ENCODE measurements at regions not wholly inside any gene's neighbourhood (a gene's known extent, or its start where the extent isn't known, plus 50 kb on each side); places are given as distances from the start of the nearest gene placed in this dataset.

DNA sequence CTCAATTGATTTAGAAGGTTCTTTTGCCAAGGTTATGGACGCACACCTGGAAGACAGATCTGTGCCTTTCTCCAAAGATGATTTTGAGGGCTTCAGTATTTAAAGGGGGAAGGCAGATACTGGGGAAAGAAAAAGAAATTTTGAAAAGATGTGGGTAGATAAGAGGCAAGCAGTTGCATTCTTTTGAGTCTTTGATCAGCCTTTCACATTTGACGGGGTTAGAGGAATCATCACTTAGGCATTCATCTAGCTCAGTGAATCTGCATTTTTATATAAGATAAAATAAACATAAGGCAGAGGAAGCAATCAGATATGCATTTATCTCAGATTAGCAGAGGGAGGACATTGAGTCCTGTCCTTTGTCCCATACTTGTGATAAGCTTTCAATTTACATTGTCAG lies 243.4 kb upstream of the RAI14 start:
- TF ChIP-seq MAX (IDR thresholded peaks at IDR 0.05) (no peak), TEAD4 (IDR thresholded peaks at IDR 0.05) (no peak), ZBTB7A (IDR thresholded peaks at IDR 0.05; ENCODE audit: low read depth) (no peak)

- TF ChIP-seq TEAD4 (IDR thresholded peaks at IDR 0.05) (no peak), YY1 (IDR thresholded peaks at IDR 0.05; ENCODE audit: low read depth) (no peak), EP300 (IDR thresholded peaks at IDR 0.05; ENCODE audit: borderline replicate concordance) (no peak), MAX (IDR thresholded peaks at IDR 0.05) (no peak), ZBTB7A (IDR thresholded peaks at IDR 0.05; ENCODE audit: low read depth) (no peak), RAD21 (IDR thresholded peaks at IDR 0.05; ENCODE audit: low read depth) (no peak), EGR1 (IDR thresholded peaks at IDR 0.05) (no peak), CEBPB (IDR thresholded peaks at IDR 0.05) (no peak)
Observed at GRCh38 chr5:34415559-34416198, 240.4 kb upstream of the RAI14 start.

- TF ChIP-seq ZBTB7A (IDR thresholded peaks at IDR 0.05; ENCODE audit: low read depth) (no peak), EP300 (IDR thresholded peaks at IDR 0.05; ENCODE audit: borderline replicate concordance) (no peak), TAF1 (IDR thresholded peaks at IDR 0.05; ENCODE audit: low read depth) (no peak), TEAD4 (IDR thresholded peaks at IDR 0.05) (no peak), YY1 (IDR thresholded peaks at IDR 0.05; ENCODE audit: low read depth) (no peak), TCF12 (IDR thresholded peaks at IDR 0.05; ENCODE audit: low read depth) (no peak), NFIC (IDR thresholded peaks at IDR 0.05) (no peak), MAX (IDR thresholded peaks at IDR 0.05) (no peak), CEBPB (IDR thresholded peaks at IDR 0.05) (no peak), CREB1 (IDR thresholded peaks at IDR 0.05; ENCODE audit: low read depth) (no peak), FOXM1 (IDR thresholded peaks at IDR 0.05; ENCODE audit: borderline replicate concordance, low read depth) (no peak), USF1 (IDR thresholded peaks at IDR 0.05) (no peak), RAD21 (IDR thresholded peaks at IDR 0.05; ENCODE audit: low read depth) (no peak), EGR1 (IDR thresholded peaks at IDR 0.05) (no peak)
- TF ChIP-seq, protein P1, sequence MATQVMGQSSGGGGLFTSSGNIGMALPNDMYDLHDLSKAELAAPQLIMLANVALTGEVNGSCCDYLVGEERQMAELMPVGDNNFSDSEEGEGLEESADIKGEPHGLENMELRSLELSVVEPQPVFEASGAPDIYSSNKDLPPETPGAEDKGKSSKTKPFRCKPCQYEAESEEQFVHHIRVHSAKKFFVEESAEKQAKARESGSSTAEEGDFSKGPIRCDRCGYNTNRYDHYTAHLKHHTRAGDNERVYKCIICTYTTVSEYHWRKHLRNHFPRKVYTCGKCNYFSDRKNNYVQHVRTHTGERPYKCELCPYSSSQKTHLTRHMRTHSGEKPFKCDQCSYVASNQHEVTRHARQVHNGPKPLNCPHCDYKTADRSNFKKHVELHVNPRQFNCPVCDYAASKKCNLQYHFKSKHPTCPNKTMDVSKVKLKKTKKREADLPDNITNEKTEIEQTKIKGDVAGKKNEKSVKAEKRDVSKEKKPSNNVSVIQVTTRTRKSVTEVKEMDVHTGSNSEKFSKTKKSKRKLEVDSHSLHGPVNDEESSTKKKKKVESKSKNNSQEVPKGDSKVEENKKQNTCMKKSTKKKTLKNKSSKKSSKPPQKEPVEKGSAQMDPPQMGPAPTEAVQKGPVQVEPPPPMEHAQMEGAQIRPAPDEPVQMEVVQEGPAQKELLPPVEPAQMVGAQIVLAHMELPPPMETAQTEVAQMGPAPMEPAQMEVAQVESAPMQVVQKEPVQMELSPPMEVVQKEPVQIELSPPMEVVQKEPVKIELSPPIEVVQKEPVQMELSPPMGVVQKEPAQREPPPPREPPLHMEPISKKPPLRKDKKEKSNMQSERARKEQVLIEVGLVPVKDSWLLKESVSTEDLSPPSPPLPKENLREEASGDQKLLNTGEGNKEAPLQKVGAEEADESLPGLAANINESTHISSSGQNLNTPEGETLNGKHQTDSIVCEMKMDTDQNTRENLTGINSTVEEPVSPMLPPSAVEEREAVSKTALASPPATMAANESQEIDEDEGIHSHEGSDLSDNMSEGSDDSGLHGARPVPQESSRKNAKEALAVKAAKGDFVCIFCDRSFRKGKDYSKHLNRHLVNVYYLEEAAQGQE (IDR thresholded peaks at IDR 0.05; ENCODE audit: low read depth): no peak
Observed at GRCh38 chr5:34416501-34417008, 239.6 kb upstream of the RAI14 start.

DNA sequence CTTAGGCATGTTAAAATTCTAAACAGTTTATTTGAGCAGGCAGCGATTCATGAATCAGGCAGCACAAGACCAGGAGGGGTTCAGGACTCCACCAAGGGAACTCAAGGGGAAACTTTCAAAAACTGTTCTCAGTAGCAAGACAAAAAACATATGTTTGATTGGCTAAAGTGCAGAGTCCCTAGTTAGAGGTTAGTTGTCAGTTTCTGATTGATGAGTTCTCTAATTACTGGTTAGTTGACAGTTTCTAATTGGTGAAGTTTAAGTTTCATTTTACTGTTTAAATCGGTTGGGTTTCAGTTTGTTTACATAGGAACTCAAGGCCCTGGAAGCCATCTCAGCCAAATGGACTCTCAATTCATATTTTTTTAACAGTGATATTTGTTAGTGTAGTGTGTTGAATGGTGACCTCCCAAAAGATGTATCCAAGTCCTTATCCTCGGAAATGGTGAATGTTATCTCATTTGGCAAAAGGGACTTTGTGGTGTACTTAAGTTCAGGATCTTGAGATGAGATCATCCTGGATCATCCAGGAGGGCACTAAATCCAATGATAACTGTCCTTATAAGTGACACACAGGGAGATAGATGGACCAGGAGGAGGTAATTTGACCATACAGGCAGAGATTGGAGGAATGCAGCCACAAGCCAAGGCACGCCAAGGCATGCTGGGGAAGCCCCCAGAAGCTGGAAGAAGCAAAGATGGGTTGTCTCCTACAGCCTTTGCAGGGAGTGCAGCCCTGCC lies 219.2 kb upstream of the RAI14 start:
- TF ChIP-seq EGR1 (IDR thresholded peaks at IDR 0.05) (no peak), FOXM1 (IDR thresholded peaks at IDR 0.05; ENCODE audit: borderline replicate concordance, low read depth) (no peak), TCF12 (IDR thresholded peaks at IDR 0.05; ENCODE audit: low read depth) (no peak), RAD21 (IDR thresholded peaks at IDR 0.05; ENCODE audit: low read depth) (no peak), EP300 (IDR thresholded peaks at IDR 0.05; ENCODE audit: borderline replicate concordance) (no peak), YY1 (IDR thresholded peaks at IDR 0.05; ENCODE audit: low read depth) (no peak), TEAD4 (IDR thresholded peaks at IDR 0.05) (no peak), ZBTB7A (IDR thresholded peaks at IDR 0.05; ENCODE audit: low read depth) (no peak), MAX (IDR thresholded peaks at IDR 0.05) (no peak)
- TF ChIP-seq, protein P1 (IDR thresholded peaks at IDR 0.05; ENCODE audit: low read depth): no peak

GRCh38 chr5:34439601-34440000 lies 216.5 kb upstream of the RAI14 start:
- TF ChIP-seq FOXM1 (IDR thresholded peaks at IDR 0.05; ENCODE audit: borderline replicate concordance, low read depth): no peak

- TF ChIP-seq TAF1 (IDR thresholded peaks at IDR 0.05; ENCODE audit: low read depth): no peak
Observed at GRCh38 chr5:34447424-34447823, 208.7 kb upstream of the RAI14 start.
